PC-3 (cell line): ENCODE measurements at regions not wholly inside any gene's neighbourhood (a gene's known extent, or its start where the extent isn't known, plus 50 kb on each side); places are given as distances from the start of the nearest gene placed in this dataset.

Experiments
- CTCF ChIP-seq: fragments of 300-600 bp; sonication (generic); conservative IDR thresholded peaks from 2 replicates; pipeline ENCODE4 v1.5.1; 2017; ENCODE audit warnings: antibody characterized with exemption, low read depth, mild to moderate bottlenecking, low read length
- EZH2 ChIP-seq: fragments of 300-600 bp; sonication (generic); IDR thresholded peaks from one replicate; pipeline ENCODE4 v1.6.1; 2017; ENCODE audit warnings: antibody characterized with exemption, mild to moderate bottlenecking, low read length; ENCODE audit not compliant: unreplicated experiment
- EZH2phosphoT487 ChIP-seq: fragments of 300-600 bp; sonication (generic); IDR thresholded peaks from 2 replicates; pipeline ENCODE4 v1.6.1; 2018; ENCODE audit warnings: mild to moderate bottlenecking, antibody characterized with exemption, low read length, borderline replicate concordance

- TF ChIP-seq CTCF, result no peak
- no peak for TF ChIP-seq EZH2phosphoT487
- no peak for TF ChIP-seq EZH2
These were observed 351.9 kb upstream of the TSHZ3 start for GRCh38 chr19:31701146-31701545.
